Esophagus squamous epithelium (tissue), 4 donors: ENCODE measurements at regions not wholly inside any gene's neighbourhood (a gene's known extent, or its start where the extent isn't known, plus 50 kb on each side); places are given as distances from the start of the nearest gene placed in this dataset.

Experiments used
- CTCF ChIP-seq, 6 experiments: fragments of 450-650 bp in 4 of 6; fragments of 200-600 bp in 2 of 6; sonication (generic) in 2 of 6; IDR thresholded peaks; one replicate each; pipeline ENCODE4 v1.5.1; 2016 to 2019; ENCODE audit warnings: antibody characterized with exemption in 6 of 6, mild to moderate bottlenecking in 4 of 6, moderate library complexity in 4 of 6
- POLR2A ChIP-seq, 4 donors: fragments of 450-650 bp; IDR thresholded peaks; one replicate each; pipeline ENCODE4 v1.6.1; 2017; ENCODE audit warnings: antibody characterized with exemption in 4 of 4, mild to moderate bottlenecking in 4 of 4, moderate library complexity in 3 of 4

GRCh38 chr9:79378107-79378506 lies 193.7 kb upstream of the TLE4 start:
- TF ChIP-seq POLR2A (IDR thresholded peaks at IDR 0.05) (no peak), CTCF (IDR thresholded peaks at IDR 0.05) (no peak)
